Stomach (tissue), 8 donors: ENCODE measurements at regions not wholly inside any gene's neighbourhood (a gene's known extent, or its start where the extent isn't known, plus 50 kb on each side); places are given as distances from the start of the nearest gene placed in this dataset.
A peak's percentile ranks its signal among the peaks of the same experiment; 100 is the strongest.

Experiments
- DNase-seq, 2 donors: peaks; one replicate each; pipeline versions ENCODE4 v3.0.0 to v3.0.0-alpha.2; 2013 to 2019
- H3K27ac ChIP-seq, 5 donors: fragments of 200-600 bp in 4 of 5; sonication (generic) in 4 of 5; one replicate each; pipeline ENCODE4 v1.5.1; 2013 to 2019; ENCODE audit warnings: mild to moderate bottlenecking in 1 of 5, moderate library complexity in 1 of 5
- H3K27me3 ChIP-seq, 3 donors: fragments of 200-600 bp; sonication (generic); one replicate each; pipeline ENCODE4 v1.5.1; 2017 to 2019; ENCODE audit warnings: mixed run types in 1 of 3
- H3K36me3 ChIP-seq, 4 donors: fragments of 200-600 bp; sonication (generic); 1 replicate in 3 of 4; 2 replicates in 1 of 4; pipeline ENCODE4 v1.5.1; 2016 to 2019
- H3K4me1 ChIP-seq, 4 donors: fragments of 200-600 bp; sonication (generic); one replicate each; pipeline ENCODE4 v1.5.1; 2016 to 2019
- H3K4me3 ChIP-seq, 4 donors: fragments of 200-600 bp; sonication (generic) in 3 of 4; one replicate each; pipeline ENCODE4 v1.5.1; 2016 to 2019; ENCODE audit warnings: mild to moderate bottlenecking in 1 of 4
- H3K9me3 ChIP-seq, 4 donors: fragments of 200-600 bp; sonication (generic); one replicate each; pipeline ENCODE4 v1.5.1; 2016 to 2019
- CTCF ChIP-seq, 7 experiments: fragments of 450-650 bp in 4 of 7; fragments of 200-600 bp in 3 of 7; sonication (generic) in 3 of 7; IDR thresholded peaks; one replicate each; pipeline ENCODE4 v1.5.1; 2016 to 2019; ENCODE audit warnings: antibody characterized with exemption in 7 of 7, control low read depth in 2 of 7, mild to moderate bottlenecking in 1 of 7
- EP300 ChIP-seq: sonication (generic); formaldehyde crosslinking; IDR thresholded peaks from one replicate; pipeline ENCODE4 v1.6.1; 2017; ENCODE audit warnings: antibody characterized with exemption
- POLR2A ChIP-seq, 4 donors: fragments of 450-650 bp; IDR thresholded peaks; one replicate each; pipeline ENCODE4 v1.6.1; 2016; ENCODE audit warnings: antibody characterized with exemption in 4 of 4, control low read depth in 2 of 4, mild to moderate bottlenecking in 1 of 4, moderate library complexity in 1 of 4
- POLR2AphosphoS5 ChIP-seq, 3 donors: sonication (generic); formaldehyde crosslinking; IDR thresholded peaks; one replicate each; pipeline ENCODE4 v1.6.1; 2016; ENCODE audit warnings: antibody characterized with exemption in 3 of 3
- WGBS, 5 donors: extraction: QIAGEN DNeasy Blood & Tissue Kit in 3 of 5; methylation state at CpG; one replicate each; pipeline versions ENCODE4 v1.1.5 to v1.1.7; 2013 to 2018; 5-methylcytosine and 5-hydroxymethylcytosine counted together
- intact Hi-C: fragments of 100-400 bp; cut with DNase I; formaldehyde crosslinking; loops from one replicate; pipeline ENCODE4 v1.15.1; 2023; ENCODE audit warnings: low total_unique reads
- donor health status: healthy with polysubstance abuse.
- donor health status: Bipolar disorder and iron deficiency.
- donor health status: healthy.

- WGBS, 5 donors: 86 to 92% (median 88%) methylated on average over 4 of the region's 4 CpGs
- intact Hi-C loops: no loop called here
- H3K4me1 ChIP-seq: no peaks in the 10 kb centered on the region
- H3K4me3 ChIP-seq: no peak overlapping the region
- DNase-seq: no peak
- no peaks in the 10 kb centered on the region for H3K9me3 ChIP-seq
- TF ChIP-seq CTCF (IDR thresholded peaks at IDR 0.05) (no peak), POLR2A (IDR thresholded peaks at IDR 0.05) (no peak), EP300 (no peak), POLR2AphosphoS5 (IDR thresholded peaks at IDR 0.05) (no peak)
- H3K27ac ChIP-seq: no peak overlapping the region
- no peaks in the 10 kb centered on the region for H3K36me3 ChIP-seq
- H3K27me3 ChIP-seq: no peaks in the 10 kb centered on the region
Measured at GRCh38 chr13:109276261-109276660, 510.1 kb downstream of the IRS2 start.

GRCh38 chr13:109275852-109276251 is 510.5 kb downstream of the IRS2 start:
- Histone ChIP-seq H3K27me3 (no peaks in the 10 kb centered on the region), H3K36me3 (no peaks in the 10 kb centered on the region), H3K9me3 (no peaks in the 10 kb centered on the region), H3K27ac (no peak overlapping the region), H3K4me3 (no peak overlapping the region), H3K4me1 (no peaks in the 10 kb centered on the region)
- no peak for TF ChIP-seq POLR2A (IDR thresholded peaks at IDR 0.05)
- TF ChIP-seq CTCF (IDR thresholded peaks at IDR 0.05): peak in 5 of 7 experiments; percentile 5 to 31 (median 15)
- peak in 1 of 2 donors; percentile 64 for DNase-seq
- 37 to 51% (median 46%) methylated on average over 5 of the region's 5 CpGs for WGBS, 5 donors
- intact Hi-C loops: no loop called here

GRCh38 chr13:109275139-109275745 is 511.1 kb downstream of the IRS2 start:
- TF ChIP-seq EP300 (no peak), POLR2A (IDR thresholded peaks at IDR 0.05) (no peak), POLR2AphosphoS5 (IDR thresholded peaks at IDR 0.05) (no peak), CTCF (IDR thresholded peaks at IDR 0.05) (no peak)
- H3K27me3 ChIP-seq: no peaks in the 10 kb centered on the region
- no peaks in the 10 kb centered on the region for H3K4me1 ChIP-seq
- 88 to 93% (median 91%) methylated on average over 11 of the region's 11 CpGs for WGBS, 5 donors
- H3K9me3 ChIP-seq: no peaks in the 10 kb centered on the region
- H3K36me3 ChIP-seq: no peaks in the 10 kb centered on the region
- H3K4me3 ChIP-seq: no peak overlapping the region
- intact Hi-C loops: no loop called here
- no peak overlapping the region for H3K27ac ChIP-seq
- DNase-seq: no peak

- whole genome bisulfite sequencing, 5 donors: 65 to 84% (median 73%) methylated on average over 5 of the region's 5 CpGs
- intact Hi-C loops: no loop called here
- no peaks in the 10 kb centered on the region for H3K9me3 ChIP-seq
Measured at GRCh38 chr13:109274188-109274821, 512.1 kb downstream of the IRS2 start.

GRCh38 chr13:109273326-109273751 is 513.0 kb downstream of the IRS2 start:
- TF ChIP-seq CTCF (IDR thresholded peaks at IDR 0.05) (no peak), POLR2AphosphoS5 (IDR thresholded peaks at IDR 0.05) (no peak), POLR2A (IDR thresholded peaks at IDR 0.05) (no peak), EP300 (no peak)
- H3K9me3 ChIP-seq: no peaks in the 10 kb centered on the region
- WGBS, 5 donors: 52 to 65% (median 65%) methylated on average over 3 of the region's 3 CpGs
- H3K36me3 ChIP-seq: no peaks in the 10 kb centered on the region
- no peak for DNase-seq
- intact Hi-C loops: no loop called here
- no peaks in the 10 kb centered on the region for H3K27me3 ChIP-seq
- no peak overlapping the region for H3K4me3 ChIP-seq
- H3K4me1 ChIP-seq: no peaks in the 10 kb centered on the region
- H3K27ac ChIP-seq: no peak overlapping the region

More at GRCh38 chr13:109274188-109274821, 512.1 kb downstream of the IRS2 start:
- DNase-seq: no peak
- peak in 1 of 3 donors; percentile 35 for TF ChIP-seq POLR2AphosphoS5 (IDR thresholded peaks at IDR 0.05)
- no peak for TF ChIP-seq POLR2A (IDR thresholded peaks at IDR 0.05)
- H3K27me3 ChIP-seq: no peaks in the 10 kb centered on the region
- no peak overlapping the region for H3K27ac ChIP-seq
- no peaks in the 10 kb centered on the region for H3K4me1 ChIP-seq
- no peaks in the 10 kb centered on the region for H3K36me3 ChIP-seq
- no peak overlapping the region for H3K4me3 ChIP-seq
